Heart right ventricle (tissue), 16 donors: ENCODE measurements at regions not wholly inside any gene's neighbourhood (a gene's known extent, or its start where the extent isn't known, plus 50 kb on each side); places are given as distances from the start of the nearest gene placed in this dataset.

Experiments used
- ATAC-seq, 8 donors: fragments of 200-7000 bp; cut with Tn5 transposase; one replicate each; pipeline ENCODE4 v1.9.1; 2020; ENCODE audit warnings: mild to moderate bottlenecking in 8 of 8, moderate library complexity in 8 of 8, moderate number of reproducible peaks in 1 of 8
- DNase-seq, 2 donors: peaks; one replicate each; pipeline ENCODE4 v3.0.0-alpha.2; 2020
- H3K27ac ChIP-seq, 10 donors: fragments of 200-600 bp; sonication (generic) in 2 of 10; one replicate each; pipeline versions ENCODE4 v1.5.0 to v1.8.0; 2020 to 2022; ENCODE audit warnings: mild to moderate bottlenecking in 3 of 10
- H3K27me3 ChIP-seq, 7 donors: fragments of 200-600 bp; one replicate each; pipeline ENCODE4 v1.8.0; 2021 to 2022; ENCODE audit warnings: mild to moderate bottlenecking in 2 of 7
- H3K36me3 ChIP-seq, 9 donors: fragments of 200-600 bp; sonication (generic) in 1 of 9; one replicate each; pipeline versions ENCODE4 v1.5.0 to v1.8.0; 2020 to 2022; ENCODE audit warnings: mild to moderate bottlenecking in 2 of 9
- H3K4me1 ChIP-seq, 9 donors: fragments of 200-600 bp; sonication (generic) in 1 of 9; one replicate each; pipeline versions ENCODE4 v1.5.0 to v1.8.0; 2020 to 2022; ENCODE audit warnings: mild to moderate bottlenecking in 4 of 9
- H3K4me3 ChIP-seq, 10 donors: fragments of 200-600 bp; sonication (generic) in 2 of 10; one replicate each; pipeline versions ENCODE4 v1.5.0 to v1.8.0; 2020 to 2022; ENCODE audit warnings: mild to moderate bottlenecking in 7 of 10, moderate library complexity in 2 of 10
- H3K9me3 ChIP-seq, 11 donors: fragments of 200-600 bp in 10 of 11; sonication (generic) in 2 of 11; one replicate each; pipeline versions ENCODE4 v1.5.0 to v1.8.0; 2013 to 2022; ENCODE audit warnings: mild to moderate bottlenecking in 2 of 11, control low read depth in 1 of 11, moderate library complexity in 1 of 11
- CTCF ChIP-seq, 9 donors: fragments of 200-600 bp; sonication (generic) in 2 of 9; IDR thresholded peaks; one replicate each; pipeline versions ENCODE4 v1.5.0 to v1.8.0; 2021 to 2022; ENCODE audit warnings: antibody characterized with exemption in 9 of 9, mild to moderate bottlenecking in 5 of 9, moderate library complexity in 1 of 9
- WGBS, 2 donors: extraction: QIAGEN DNeasy Blood & Tissue Kit; methylation state at CpG; one replicate each; pipeline ENCODE4 v1.1.7; 2013; ENCODE audit warnings: inconsistent platforms in 1 of 2; 5-methylcytosine and 5-hydroxymethylcytosine counted together
- intact Hi-C, 10 donors: fragments of 100-400 bp; cut with DNase I; formaldehyde crosslinking; loops; one replicate each; pipeline versions ENCODE4 v1.11.1 to v1.14.2; 2022
- donor health status: Arrhythmogenic right ventricular cardiomyopathy.
- donor health status: ischemic (EF 13 %, LVEDD 7.1; RV severe dilation, severe dysfunction).
- donor health status: healthy with polysubstance abuse.
- donor health status: DM: no; HTN: yes; CAD: no.
- donor health status: DM: no; HTN: no; CAD: no.
- donor health status: ischemic (EF 25% LVEDD 6.9; RV normal size, moderate dysfunction).
- donor health status: ischemic (EF 25% LVEDD 5.7; RV mildly dilated, moderate dysfunction).
- donor health status: healthy.
- donor health status: DM: yes; HTN: yes; CAD: no.
- donor health status: Ischemic cardiomyopathy.
- donor health status: ischemic (EF 35%, LVEDD 5.7; RV mildly dilated, moderate dysfunction).
- donor health status: nonischemic (EF 11% LVEDD 7.7; RV severe dilation, severe dysfunction).
- donor health status: DM: yes; HTN: yes; CAD: no.
- donor health status: PGD.
- donor health status: ischemic (EF 29% LVEDD 5.4; RV normal size, mild dysfunction).
- donor health status: nonischemic (EF 23%, LVEDD 6.1; RV moderate dilation, normal function).

GRCh38 chr5:2913281-2913680 is 161.8 kb upstream of the IRX2 start:
- Histone ChIP-seq H3K27ac (no peak overlapping the region), H3K9me3 (peaks cover 0 to 11% (median 0%) of the 10 kb centered on the region in 11 donors), H3K4me3 (no peak overlapping the region), H3K27me3 (peaks cover 0 to 15% (median 0%) of the 10 kb centered on the region in 7 donors), H3K4me1 (no peaks in the 10 kb centered on the region), H3K36me3 (no peaks in the 10 kb centered on the region)
- no peak for TF ChIP-seq CTCF (IDR thresholded peaks at IDR 0.05)
- DNase-seq (no peak), ATAC-seq (no peak)
- intact Hi-C loops: no loop called here
- 89 to 96% methylated on average over 7 of the region's 7 CpGs for WGBS, 2 donors

GRCh38 chr5:2912741-2913140 is 161.3 kb upstream of the IRX2 start:
- no peak for DNase-seq
- ATAC-seq: no peak
- H3K4me3 ChIP-seq: no peak overlapping the region
- WGBS, 2 donors: 84 to 88% methylated on average over 13 of the region's 13 CpGs
- peaks cover 0 to 15% (median 0%) of the 10 kb centered on the region in 7 donors for H3K27me3 ChIP-seq
- no peak overlapping the region for H3K27ac ChIP-seq
- H3K9me3 ChIP-seq: peaks cover 0 to 7% (median 0%) of the 10 kb centered on the region in 11 donors
- no peak for TF ChIP-seq CTCF (IDR thresholded peaks at IDR 0.05)
- H3K36me3 ChIP-seq: no peaks in the 10 kb centered on the region
- no peaks in the 10 kb centered on the region for H3K4me1 ChIP-seq
- intact Hi-C loops: no loop called here

GRCh38 chr5:2910401-2911175 is 159.1 kb upstream of the IRX2 start:
- Histone ChIP-seq H3K27ac (no peak overlapping the region), H3K4me1 (no peaks in the 10 kb centered on the region), H3K27me3 (peaks cover 0 to 20% (median 0%) of the 10 kb centered on the region in 7 donors), H3K9me3 (peaks cover 0 to 7% (median 0%) of the 10 kb centered on the region in 11 donors), H3K36me3 (no peaks in the 10 kb centered on the region), H3K4me3 (no peak overlapping the region)
- no peak for TF ChIP-seq CTCF (IDR thresholded peaks at IDR 0.05)
- DNase-seq: no peak
- 90% methylated on average over 8 of the region's 8 CpGs for WGBS, 2 donors
- intact Hi-C loops: no loop called here
- ATAC-seq: peak in 1 of 8 donors; percentile 17

GRCh38 chr5:2909035-2909434 is 157.6 kb upstream of the IRX2 start:
- H3K9me3 ChIP-seq: peaks cover 0 to 2% (median 0%) of the 10 kb centered on the region in 11 donors
- intact Hi-C loops: no loop called here
- DNase-seq (no peak), ATAC-seq (no peak)
- H3K4me1 ChIP-seq: no peaks in the 10 kb centered on the region
- H3K4me3 ChIP-seq: no peak overlapping the region
- no peak for TF ChIP-seq CTCF (IDR thresholded peaks at IDR 0.05)
- peaks cover 0 to 10% (median 0%) of the 10 kb centered on the region in 7 donors for H3K27me3 ChIP-seq
- H3K27ac ChIP-seq: no peak overlapping the region
- 83 to 84% methylated on average over 10 of the region's 10 CpGs for WGBS, 2 donors
- H3K36me3 ChIP-seq: no peaks in the 10 kb centered on the region
